ENCODE measurements at regions not wholly inside any gene's neighbourhood (a gene's known extent, or its start where the extent isn't known, plus 50 kb on each side); places are given as distances from the start of the nearest gene placed in this dataset.

DNA sequence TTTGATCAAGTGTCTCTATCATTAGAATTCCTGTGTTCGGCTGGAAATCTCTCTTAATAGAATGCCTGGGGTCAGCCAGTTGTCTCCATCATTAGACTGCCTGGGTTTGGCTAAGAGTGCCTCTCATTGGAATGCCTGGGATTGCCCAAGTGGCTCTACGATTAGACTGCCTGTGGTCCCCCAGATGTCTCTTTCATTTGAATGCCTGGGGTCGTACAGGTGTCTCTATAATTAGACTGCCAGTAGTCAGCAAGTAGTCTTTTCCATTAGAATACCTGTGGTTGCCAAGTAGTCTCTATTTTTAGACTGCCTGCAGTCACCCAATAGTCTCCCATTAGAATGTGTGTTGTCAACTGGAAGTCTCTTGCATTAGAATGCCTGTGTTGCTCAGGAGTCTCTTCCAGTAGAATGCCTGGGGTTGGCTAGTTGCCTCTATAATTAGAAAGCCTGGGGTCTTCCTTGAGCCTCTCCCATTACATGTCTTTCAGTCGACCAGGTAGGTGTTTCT is 1523.2 kb downstream of the UQCRFS1 start:
- Histone ChIP-seq H3K4me3 (no peak overlapping the region), H3K27ac (no peak overlapping the region), H3K36me3 (no peaks in the 10 kb centered on the region), H3K4me1 (no peaks in the 10 kb centered on the region), H3K9me3 (peaks cover 0 to 3% of the 10 kb centered on the region in 2 donors), H3K27me3 (no peaks in the 10 kb centered on the region)
- TF ChIP-seq CTCF (IDR thresholded peaks at IDR 0.05): no peak
- DNase-seq (ENCODE audit: low spot score in 2 of 2): no peak
- intact Hi-C loops (cut with DNase I): no loop called here

GRCh38 chr19:27684293-27684692 is 1528.7 kb downstream of the UQCRFS1 start:
- H3K27ac ChIP-seq: no peak overlapping the region
- no peaks in the 10 kb centered on the region for H3K4me1 ChIP-seq
- no peaks in the 10 kb centered on the region for H3K36me3 ChIP-seq
- no peak for DNase-seq (ENCODE audit: low spot score in 2 of 2)
- H3K9me3 ChIP-seq: no peaks in the 10 kb centered on the region
- intact Hi-C loops (cut with DNase I): no loop called here
- TF ChIP-seq CTCF (IDR thresholded peaks at IDR 0.05): no peak
- H3K4me3 ChIP-seq: no peak overlapping the region
- no peaks in the 10 kb centered on the region for H3K27me3 ChIP-seq

GRCh38 chr19:27681972-27682371 is 1531.0 kb downstream of the UQCRFS1 start:
- H3K36me3 ChIP-seq: no peaks in the 10 kb centered on the region
- H3K27me3 ChIP-seq: no peaks in the 10 kb centered on the region
- no peaks in the 10 kb centered on the region for H3K9me3 ChIP-seq
- H3K4me3 ChIP-seq: no peak overlapping the region
- no peak overlapping the region for H3K27ac ChIP-seq
- DNase-seq (ENCODE audit: low spot score in 2 of 2): no peak
- no peak for TF ChIP-seq CTCF (IDR thresholded peaks at IDR 0.05)
- intact Hi-C loops (cut with DNase I): no loop called here
- no peaks in the 10 kb centered on the region for H3K4me1 ChIP-seq

DNA sequence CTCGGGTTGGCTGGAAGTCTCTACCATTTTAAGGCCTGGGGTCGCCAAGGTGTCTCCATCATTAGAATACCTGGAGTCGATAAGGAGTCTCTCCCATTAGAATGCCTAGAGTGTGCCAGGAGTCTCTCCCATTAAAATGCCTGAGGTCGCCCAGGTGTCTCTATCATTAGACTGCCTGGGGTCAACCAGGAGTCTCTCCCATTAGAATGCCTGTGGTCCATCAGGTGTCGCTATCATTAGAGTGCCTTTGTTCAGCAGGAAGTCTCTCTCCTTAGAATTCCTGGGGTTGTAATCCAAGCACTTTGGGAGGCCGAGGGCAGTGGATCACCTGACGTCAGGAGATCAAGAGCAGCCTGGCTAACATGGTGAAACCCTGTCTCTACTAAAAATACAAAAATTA is 1533.0 kb downstream of the UQCRFS1 start:
- Histone ChIP-seq H3K36me3 (no peaks in the 10 kb centered on the region), H3K27ac (no peak overlapping the region), H3K9me3 (no peaks in the 10 kb centered on the region), H3K27me3 (no peaks in the 10 kb centered on the region), H3K4me3 (no peak overlapping the region), H3K4me1 (no peaks in the 10 kb centered on the region)
- intact Hi-C loops (cut with DNase I): no loop called here
- TF ChIP-seq CTCF (IDR thresholded peaks at IDR 0.05): no peak
- no peak for DNase-seq (ENCODE audit: low spot score in 2 of 2)

- Histone ChIP-seq H3K4me1 (no peaks in the 10 kb centered on the region), H3K27me3 (no peaks in the 10 kb centered on the region), H3K4me3 (no peak overlapping the region), H3K36me3 (no peaks in the 10 kb centered on the region), H3K27ac (no peak overlapping the region), H3K9me3 (no peaks in the 10 kb centered on the region)
- DNase-seq (ENCODE audit: low spot score in 2 of 2): no peak
- intact Hi-C loops (cut with DNase I): no loop called here
- no peak for TF ChIP-seq CTCF (IDR thresholded peaks at IDR 0.05)
These were observed 1533.6 kb downstream of the UQCRFS1 start for GRCh38 chr19:27679399-27679798.

GRCh38 chr19:27676877-27677276 is 1536.1 kb downstream of the UQCRFS1 start:
- intact Hi-C loops (cut with DNase I): no loop called here
- no peaks in the 10 kb centered on the region for H3K27me3 ChIP-seq
- no peak for DNase-seq (ENCODE audit: low spot score in 2 of 2)
- H3K9me3 ChIP-seq: no peaks in the 10 kb centered on the region
- no peak for TF ChIP-seq CTCF (IDR thresholded peaks at IDR 0.05)
- H3K4me3 ChIP-seq: no peak overlapping the region
- no peaks in the 10 kb centered on the region for H3K36me3 ChIP-seq
- no peak overlapping the region for H3K27ac ChIP-seq
- H3K4me1 ChIP-seq: no peaks in the 10 kb centered on the region
